ENCODE measurements at regions not wholly inside any gene's neighbourhood (a gene's known extent, or its start where the extent isn't known, plus 50 kb on each side); places are given as distances from the start of the nearest gene placed in this dataset.
A peak's percentile ranks its signal among the peaks of the same experiment; 100 is the strongest.
"Not testable (repeated sequence)": the region's sequence is repeated elsewhere in the genome, so short reads cannot be mapped to it uniquely, and the experiment has no call there.

GRCh38 chr3:197618408-197618807 lies 62.6 kb upstream of the BDH1 start:
- DNase-seq: not testable (repeated sequence)

- DNase-seq: no peak
These were observed 59.7 kb upstream of the BDH1 start for GRCh38 chr3:197615430-197615829.

- DNase-seq: not testable (repeated sequence)
These were observed 58.4 kb upstream of the BDH1 start for GRCh38 chr3:197614134-197614533.

- DNase-seq: peak; percentile 32 to 63
These were observed 57.4 kb upstream of the BDH1 start for GRCh38 chr3:197613199-197613598.

- no peak for DNase-seq
These were observed 55.5 kb upstream of the BDH1 start for GRCh38 chr3:197611255-197611654.

GRCh38 chr3:197606468-197606867 lies 50.7 kb upstream of the BDH1 start:
- DNase-seq: no peak

Measured in CD4-positive, alpha-beta T cell treated with Interferon alpha-2 for 1 hour (primary cell).